ENCODE measurements at regions not wholly inside any gene's neighbourhood (a gene's known extent, or its start where the extent isn't known, plus 50 kb on each side); places are given as distances from the start of the nearest gene placed in this dataset.

GRCh38 chr5:66542711-66543110, 53.5 kb upstream of the MAST4 start:
- TF ChIP-seq REST (IDR thresholded peaks at IDR 0.05; ENCODE audit: low read depth) (no peak), CEBPB (IDR thresholded peaks at IDR 0.05) (no peak), NFIC (IDR thresholded peaks at IDR 0.05) (no peak), FOXM1 (IDR thresholded peaks at IDR 0.05; ENCODE audit: borderline replicate concordance, low read depth) (no peak), CREB1 (IDR thresholded peaks at IDR 0.05; ENCODE audit: low read depth) (no peak), YY1 (IDR thresholded peaks at IDR 0.05; ENCODE audit: low read depth) (no peak), EP300 (IDR thresholded peaks at IDR 0.05; ENCODE audit: borderline replicate concordance) (no peak), TAF1 (IDR thresholded peaks at IDR 0.05; ENCODE audit: low read depth) (no peak)

All from Ishikawa (cell line).